NCI-H2029 treated with DMSO at 0.1 percent for 48 hours (cell line): ENCODE measurements at regions not wholly inside any gene's neighbourhood (a gene's known extent, or its start where the extent isn't known, plus 50 kb on each side); places are given as distances from the start of the nearest gene placed in this dataset.
"Not testable (repeated sequence)": the region's sequence is repeated elsewhere in the genome, so short reads cannot be mapped to it uniquely, and the experiment has no call there.

ENCODE experiments used
- DNase-seq: peaks from one replicate; lab custom pipeline; 2025; lab: John Stamatoyannopoulos, UW

- DNase-seq: no peak
These were observed 50.4 kb upstream of the RAPH1 start for GRCh38 chr2:203585516-203585915.

- no peak for DNase-seq
These were observed 51.1 kb upstream of the RAPH1 start for GRCh38 chr2:203586206-203586605.

DNA sequence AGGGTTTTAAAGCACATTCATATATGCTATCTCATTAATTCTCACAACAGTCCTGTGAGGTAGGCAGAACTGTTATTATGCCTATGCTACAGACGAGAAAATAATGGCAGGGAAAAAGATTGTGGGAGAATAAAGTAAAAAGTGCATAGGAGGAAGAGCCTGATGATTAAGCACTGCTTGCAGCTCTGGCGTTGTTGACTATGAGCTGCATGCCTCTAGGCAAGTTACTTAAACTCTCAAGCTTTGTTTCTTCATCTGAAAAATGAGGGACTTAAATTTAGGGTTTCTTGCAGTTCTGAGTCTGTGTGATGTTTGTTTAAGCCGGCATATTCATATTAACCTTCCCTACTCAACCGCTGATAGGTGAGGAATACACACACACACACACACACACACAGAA is 51.6 kb upstream of the RAPH1 start:
- no peak for DNase-seq

GRCh38 chr2:203590496-203590895 is 55.4 kb upstream of the RAPH1 start:
- DNase-seq: no peak

- DNase-seq: no peak
These were observed 56.5 kb upstream of the RAPH1 start for GRCh38 chr2:203591642-203592041.

DNA sequence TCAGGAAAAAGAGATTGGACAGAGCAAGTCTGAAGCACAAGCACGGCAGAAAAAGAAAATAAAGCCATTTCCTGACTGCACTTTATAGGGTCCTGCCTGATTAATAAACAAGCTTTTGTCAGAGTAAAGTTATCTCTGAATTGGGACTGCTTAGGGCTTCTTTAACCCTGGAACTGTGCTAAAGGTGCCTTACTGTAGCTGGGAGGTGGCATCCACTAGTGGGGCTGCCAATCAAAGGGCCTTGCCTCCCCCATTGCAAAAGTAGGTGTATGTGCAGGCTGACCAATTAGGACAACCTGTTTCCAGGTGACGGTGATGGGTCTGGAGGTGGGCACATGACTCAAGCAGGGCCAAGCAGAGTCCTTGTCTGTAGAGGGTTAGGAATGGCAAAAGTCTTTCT is 57.4 kb upstream of the RAPH1 start:
- no peak for DNase-seq

GRCh38 chr2:203594541-203594940 is 59.4 kb upstream of the RAPH1 start:
- DNase-seq: no peak

DNA sequence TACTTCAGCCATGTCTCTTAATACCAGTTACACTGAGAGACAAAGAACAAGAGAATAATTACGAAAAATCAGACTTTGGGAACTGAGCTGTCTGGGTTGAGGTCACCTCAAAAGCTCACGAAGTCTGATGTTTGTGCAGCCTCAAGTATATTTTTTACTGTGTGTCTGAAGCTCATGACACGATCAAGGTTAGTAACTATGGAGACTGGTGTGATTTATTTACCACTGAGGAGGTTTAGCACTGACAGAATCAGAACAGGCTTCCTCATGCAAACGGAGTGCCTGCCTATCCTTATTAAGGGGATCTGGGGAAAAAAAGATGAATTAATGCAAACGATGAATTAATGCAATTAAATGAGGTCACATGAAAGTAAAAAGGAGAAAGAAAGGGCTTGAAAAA is 61.1 kb upstream of the RAPH1 start:
- no peak for DNase-seq

GRCh38 chr2:203599509-203599908 is 64.4 kb upstream of the RAPH1 start:
- no peak for DNase-seq

GRCh38 chr2:203600286-203600685 is 65.2 kb upstream of the RAPH1 start:
- DNase-seq: no peak

GRCh38 chr2:203603456-203604389 is 68.6 kb upstream of the RAPH1 start:
- DNase-seq: no peak

- DNase-seq: no peak
These were observed 70.2 kb upstream of the RAPH1 start for GRCh38 chr2:203605302-203605701.

DNA sequence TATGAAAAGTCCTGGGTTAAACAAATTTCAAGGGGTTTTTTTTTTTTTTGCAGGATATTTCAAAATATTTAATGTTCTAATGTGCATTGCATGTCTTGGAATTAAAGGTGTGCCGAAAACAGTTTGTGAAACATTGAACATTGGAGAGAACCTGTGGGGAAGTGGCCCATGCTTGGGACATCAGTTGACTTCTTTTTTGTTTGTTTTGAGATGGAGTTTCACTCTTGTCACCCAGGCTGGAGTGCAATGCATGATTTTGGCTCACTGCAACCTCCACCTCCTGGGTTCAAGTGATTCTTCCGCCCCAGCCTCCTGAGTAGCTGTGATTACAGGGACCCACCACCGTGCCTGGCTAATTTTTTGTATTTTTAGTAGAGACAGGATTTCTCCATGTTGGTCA is 71.0 kb upstream of the RAPH1 start:
- DNase-seq: no peak

- DNase-seq: no peak
These were observed 75.5 kb upstream of the RAPH1 start for GRCh38 chr2:203610558-203610957.

GRCh38 chr2:203612246-203612645 is 77.1 kb upstream of the RAPH1 start:
- DNase-seq: no peak

DNA sequence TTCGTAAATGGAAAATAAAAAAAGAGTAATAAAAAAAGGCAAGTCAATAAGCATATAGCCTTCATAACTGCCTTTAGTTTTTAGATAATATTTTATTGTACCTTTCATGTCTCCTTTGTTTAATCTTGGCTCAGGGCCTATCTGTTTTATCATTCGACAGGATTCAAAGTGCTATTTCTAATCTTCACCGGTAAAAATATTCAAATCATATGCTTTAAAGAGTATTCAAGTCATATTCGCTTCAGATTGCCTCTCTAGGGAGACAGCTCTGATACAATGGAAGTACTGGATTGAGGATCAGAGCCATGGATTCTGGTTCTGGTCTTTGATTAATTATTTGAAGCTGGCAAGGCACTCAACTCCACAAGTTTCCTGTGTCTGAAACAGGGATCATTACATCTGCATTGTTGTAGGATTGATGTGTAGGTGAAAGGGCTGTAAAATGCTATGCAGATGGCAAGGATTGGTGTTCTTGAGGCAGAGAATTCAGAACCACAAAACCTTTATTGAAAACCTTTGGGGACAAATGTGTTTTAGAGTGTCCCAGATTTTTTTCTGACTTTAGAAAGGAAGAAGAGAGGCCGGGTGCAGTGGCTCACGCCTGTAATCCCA is 84.3 kb upstream of the RAPH1 start:
- DNase-seq: no peak

- no peak for DNase-seq
These were observed 84.4 kb upstream of the CD28 start for GRCh38 chr2:203621981-203622515.

DNA sequence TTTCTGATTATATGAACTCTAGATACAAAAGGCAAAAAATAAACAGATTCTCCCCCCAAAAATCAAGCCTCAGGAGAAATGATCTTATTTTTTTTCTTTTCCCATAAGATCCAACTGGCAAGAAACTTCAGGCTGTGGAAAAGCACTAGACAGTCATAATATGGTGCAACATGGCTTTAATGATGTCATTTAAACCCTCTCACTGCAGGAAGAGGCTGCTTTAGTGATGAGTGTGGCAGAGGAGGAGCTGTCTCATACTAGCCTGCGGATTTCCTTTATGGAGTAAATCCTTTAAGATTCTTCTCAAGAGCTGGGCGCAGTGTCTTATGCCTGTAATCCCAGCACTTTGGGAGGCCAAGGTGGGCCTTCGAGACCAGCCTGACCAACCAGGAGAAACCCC is 83.3 kb upstream of the CD28 start:
- DNase-seq: peak; percentile 24

DNA sequence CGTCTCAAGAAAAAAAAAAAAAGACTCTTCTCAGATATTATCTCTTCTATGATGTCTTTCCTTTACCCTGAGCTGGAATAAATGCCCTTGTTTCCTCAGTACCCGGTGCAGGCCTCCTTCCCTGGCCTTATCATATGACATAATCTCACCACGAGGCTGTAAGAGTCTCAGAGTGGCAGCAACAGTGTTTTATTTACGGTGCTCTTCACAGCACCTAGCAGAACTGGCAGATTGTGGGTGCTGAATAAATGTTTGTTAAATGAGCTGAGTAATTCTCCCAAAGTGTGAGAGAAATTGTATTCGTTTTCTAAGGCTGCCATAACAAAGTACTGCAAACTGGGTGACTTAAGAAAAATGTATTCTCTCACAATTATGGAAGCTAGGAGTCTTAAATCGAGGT is 82.8 kb upstream of the CD28 start:
- DNase-seq: peak; percentile 62

- no peak for DNase-seq
These were observed 80.7 kb upstream of the CD28 start for GRCh38 chr2:203625701-203626100.

DNA sequence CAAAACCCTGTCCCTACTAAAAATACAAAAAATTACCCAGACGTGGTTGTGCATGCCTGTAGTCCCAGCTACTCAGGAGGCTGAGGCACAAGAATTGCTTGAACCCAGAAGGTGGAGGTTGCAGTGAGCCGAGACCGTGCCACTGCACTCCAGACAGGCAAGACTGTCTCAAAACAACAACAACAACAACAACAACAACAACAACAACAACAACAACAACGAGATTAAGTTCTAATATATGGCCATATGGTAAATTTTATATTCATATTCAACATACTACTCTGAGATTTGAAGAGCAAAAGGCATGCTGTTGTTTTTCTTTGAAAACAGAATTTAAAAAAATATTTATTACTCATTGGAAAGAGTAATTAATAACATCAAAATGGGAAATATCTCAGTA is 80.2 kb upstream of the CD28 start:
- DNase-seq: not testable (repeated sequence)

DNA sequence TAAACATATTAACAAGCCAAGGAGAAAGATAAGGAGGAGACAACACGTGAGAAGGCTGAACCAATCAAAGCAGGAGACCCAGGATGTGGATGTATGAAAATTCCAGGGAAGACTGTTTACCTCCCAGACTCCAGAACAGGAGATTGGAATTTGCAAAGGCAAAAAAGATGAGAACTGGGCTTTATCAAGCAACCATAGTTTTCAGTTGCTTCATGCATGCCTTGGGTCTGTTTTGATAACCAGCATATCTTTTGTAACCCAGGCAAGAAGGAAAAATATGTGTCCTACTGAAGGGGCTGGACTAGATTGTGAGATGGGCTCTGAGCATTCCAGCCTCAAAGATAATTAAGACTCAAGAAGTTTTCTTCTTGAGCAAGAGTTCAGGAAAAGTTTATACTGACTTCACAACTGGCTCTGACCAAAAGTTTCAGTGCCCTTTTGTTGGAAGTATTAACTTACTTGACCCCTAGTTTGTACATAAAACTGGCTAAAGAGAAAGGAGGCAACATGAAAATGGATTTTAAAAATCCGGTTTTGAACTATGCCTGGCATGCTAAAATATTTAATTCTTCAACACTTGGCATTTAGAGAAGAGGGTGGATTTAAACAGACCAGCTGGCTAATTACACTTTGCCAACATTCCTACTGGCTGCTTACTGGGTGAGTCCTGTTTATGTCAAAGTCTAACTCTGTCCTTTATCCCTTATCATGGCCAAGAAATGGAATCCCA is 79.3 kb upstream of the CD28 start:
- DNase-seq: no peak

GRCh38 chr2:203629699-203630098 is 76.7 kb upstream of the CD28 start:
- DNase-seq: no peak
